ENCODE measurements at regions not wholly inside any gene's neighbourhood (a gene's known extent, or its start where the extent isn't known, plus 50 kb on each side); places are given as distances from the start of the nearest gene placed in this dataset.
A peak's percentile ranks its signal among the peaks of the same experiment; 100 is the strongest.

DNA sequence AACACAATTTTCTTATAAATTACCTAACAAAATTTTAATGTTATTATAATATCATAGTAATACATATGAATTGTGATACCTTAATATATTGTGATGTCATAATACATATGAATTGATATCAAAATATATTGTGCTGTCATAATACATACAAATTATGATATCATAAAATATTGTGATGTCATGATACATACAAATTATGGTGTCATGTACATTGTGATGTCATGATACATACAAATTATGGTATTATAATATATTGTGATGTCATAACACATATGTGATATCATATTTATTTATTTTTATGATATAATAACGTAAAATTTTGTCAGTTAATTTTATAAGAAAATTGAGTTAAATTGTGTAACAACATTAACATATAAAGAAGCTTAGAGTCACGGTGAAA is 1927.2 kb downstream of the TP53TG3F start:
- DNase-seq (ENCODE audit: low read depth in 2 of 2): no peak

- DNase-seq (ENCODE audit: low read depth in 2 of 2): peak in 1 of 2 donors; percentile 2
Measured at GRCh38 chr16:35391328-35391727, 1931.9 kb downstream of the TP53TG3F start.

DNA sequence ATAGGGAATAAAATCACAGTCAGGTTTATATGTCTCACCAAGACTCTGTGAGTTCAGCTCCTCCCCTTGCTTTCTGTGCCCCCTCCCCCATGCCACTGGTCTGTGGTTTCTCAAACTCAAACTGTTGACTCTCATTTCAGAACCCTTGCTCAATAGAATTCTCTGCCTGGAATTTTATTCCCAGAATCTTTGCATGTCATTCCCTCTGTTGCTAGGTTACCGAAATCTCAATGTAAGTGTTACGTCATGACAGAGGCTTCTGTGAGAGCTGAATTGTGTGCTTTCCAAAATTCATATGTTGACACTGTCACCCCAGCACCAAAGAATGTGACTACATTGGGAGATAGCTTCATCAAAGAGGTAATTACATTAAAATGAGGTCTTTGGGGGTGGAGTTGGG is 1938.8 kb downstream of the TP53TG3F start:
- DNase-seq (ENCODE audit: low read depth in 2 of 2): no peak

DNA sequence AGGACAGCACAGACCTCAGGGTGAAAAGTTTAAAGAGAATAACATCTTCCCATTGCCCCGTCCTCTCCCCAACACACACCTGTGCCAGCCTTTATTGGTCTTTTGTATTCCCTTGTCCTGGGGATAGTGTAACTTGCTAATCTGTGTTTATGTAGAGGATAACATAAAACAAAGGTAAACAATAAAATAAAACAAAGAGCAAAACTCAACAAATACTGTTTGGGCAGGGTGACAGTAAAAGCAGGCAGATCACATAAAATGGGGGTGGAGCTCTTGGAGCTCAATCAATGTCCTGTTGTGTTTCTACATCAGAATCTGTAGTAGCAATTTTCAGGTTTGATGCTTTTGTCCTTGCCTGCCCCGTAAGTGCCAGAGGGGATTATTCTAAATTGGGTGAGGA is 1939.7 kb downstream of the TP53TG3F start:
- no peak for DNase-seq (ENCODE audit: low read depth in 2 of 2)

GRCh38 chr16:35404273-35404672 is 1944.9 kb downstream of the TP53TG3F start:
- DNase-seq (ENCODE audit: low read depth in 2 of 2): no peak

- no peak for DNase-seq (ENCODE audit: low read depth in 2 of 2)
Measured at GRCh38 chr16:35405526-35405925, 1946.1 kb downstream of the TP53TG3F start.

GRCh38 chr16:35409503-35409902 is 1950.1 kb downstream of the TP53TG3F start:
- no peak for DNase-seq (ENCODE audit: low read depth in 2 of 2)

GRCh38 chr16:35410438-35410837 is 1951.0 kb downstream of the TP53TG3F start:
- DNase-seq (ENCODE audit: low read depth in 2 of 2): no peak

GRCh38 chr16:35411156-35411555 is 1951.7 kb downstream of the TP53TG3F start:
- no peak for DNase-seq (ENCODE audit: low read depth in 2 of 2)

DNA sequence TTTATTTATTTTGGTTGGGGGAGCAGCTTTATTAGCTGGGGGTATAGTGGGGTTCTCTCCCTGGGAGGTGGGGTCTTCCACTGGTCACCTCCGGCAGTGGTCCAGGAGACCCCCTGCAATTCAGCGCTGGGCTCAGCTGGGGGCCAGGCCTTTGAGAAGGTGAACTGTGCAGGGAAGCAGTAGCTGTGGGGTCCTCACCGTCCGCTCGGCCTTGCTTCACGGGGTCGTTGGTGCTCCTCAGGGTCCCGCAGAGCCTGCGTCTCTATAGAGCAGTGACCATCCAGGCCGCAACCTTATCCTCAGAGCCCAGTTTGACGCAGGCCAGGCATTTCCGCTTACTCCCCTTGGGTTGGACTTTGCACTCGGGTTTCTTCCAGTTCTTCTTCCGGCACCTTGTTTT is 1954.7 kb downstream of the TP53TG3F start:
- DNase-seq (ENCODE audit: low read depth in 2 of 2): no peak

DNA sequence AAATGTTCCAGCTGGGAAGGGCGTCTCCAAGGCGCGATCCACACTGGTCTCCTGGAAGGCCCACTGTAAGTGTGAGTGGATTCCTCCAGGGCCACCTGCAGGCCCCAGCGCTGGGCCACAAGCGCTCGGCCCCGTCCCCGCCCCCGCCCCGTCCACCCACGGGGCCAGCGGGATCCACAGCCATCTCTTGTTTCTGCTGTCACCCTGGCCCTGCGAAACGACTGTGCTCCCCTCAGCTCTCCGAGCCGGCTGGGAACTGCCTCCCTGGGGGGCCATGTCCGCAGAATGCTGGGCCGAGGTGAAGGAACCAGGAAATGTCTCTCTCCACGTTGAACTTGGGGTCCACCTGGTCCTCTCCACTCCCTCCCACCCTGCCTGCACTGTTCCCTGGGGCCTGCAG is 1955.2 kb downstream of the TP53TG3F start:
- DNase-seq (ENCODE audit: low read depth in 2 of 2): no peak

GRCh38 chr16:35425270-35425669 is 1965.9 kb downstream of the TP53TG3F start:
- no peak for DNase-seq (ENCODE audit: low read depth in 2 of 2)

DNA sequence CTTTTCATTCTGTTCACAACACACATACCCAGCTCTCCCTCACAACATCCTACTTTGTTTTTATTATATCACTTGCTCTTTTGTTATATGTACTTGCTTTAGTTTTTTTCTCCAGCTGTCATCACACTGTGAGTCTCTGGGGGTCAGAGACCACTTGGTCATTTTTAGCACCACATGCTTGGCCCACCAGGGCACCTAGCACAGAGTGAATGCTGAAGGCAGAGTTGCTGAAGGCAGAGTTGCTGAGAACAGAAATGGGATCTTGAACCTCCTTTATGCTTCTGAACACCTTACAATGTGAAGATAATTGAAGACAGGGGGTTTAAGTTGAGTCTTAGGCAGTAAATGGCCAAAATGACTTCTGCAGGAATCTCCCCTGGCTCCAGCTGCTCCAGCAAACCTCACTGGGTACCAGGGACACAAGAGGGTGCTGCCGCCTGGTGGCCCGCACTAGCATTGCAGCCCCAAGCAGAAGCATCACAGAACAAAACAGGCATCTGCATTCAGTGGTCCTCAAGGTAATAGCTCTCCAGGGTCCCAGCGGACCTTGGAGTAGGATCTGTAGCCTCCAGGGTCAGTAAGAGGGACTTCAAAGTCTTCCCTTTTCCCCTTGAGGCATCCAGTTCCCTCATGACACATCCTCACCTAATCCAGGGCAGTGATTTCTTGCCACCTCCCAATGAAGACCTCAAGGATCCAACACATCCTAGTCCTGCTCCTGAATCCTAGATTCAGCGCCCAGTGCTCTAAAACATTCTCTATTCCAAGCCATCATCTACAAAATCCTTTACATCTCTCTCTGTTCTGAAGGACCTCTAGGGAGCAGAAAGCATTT is 1972.6 kb downstream of the TP53TG3F start:
- DNase-seq (ENCODE audit: low read depth in 2 of 2): no peak

GRCh38 chr16:35440875-35441274 is 1981.5 kb downstream of the TP53TG3F start:
- DNase-seq (ENCODE audit: low read depth in 2 of 2): no peak

DNA sequence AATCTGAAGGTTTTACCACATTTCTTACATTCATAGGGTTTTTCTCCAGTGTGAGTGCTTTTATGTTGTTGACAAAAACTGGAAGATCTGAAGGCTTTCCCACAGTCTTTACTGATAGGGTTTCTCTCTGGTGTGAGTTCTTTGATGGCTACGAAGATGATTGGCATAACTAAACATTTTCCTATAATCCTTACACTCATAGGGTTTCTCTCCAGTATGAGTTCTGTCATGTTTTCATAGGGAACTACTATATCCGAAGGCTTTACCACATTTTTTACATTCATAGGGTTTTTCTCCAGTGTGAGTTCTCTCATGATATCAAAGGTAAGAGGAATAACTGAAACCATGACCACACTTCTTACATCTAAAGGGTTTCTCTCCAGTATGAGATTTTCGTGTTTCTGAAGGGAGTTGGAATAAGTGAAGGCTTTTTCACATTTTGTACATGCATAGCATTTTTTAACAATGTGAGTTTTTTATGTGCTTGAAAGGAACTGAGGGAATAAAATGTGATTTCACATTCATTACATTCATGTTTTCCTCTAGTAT is 1987.7 kb downstream of the TP53TG3F start:
- no peak for DNase-seq (ENCODE audit: low read depth in 2 of 2)

DNA sequence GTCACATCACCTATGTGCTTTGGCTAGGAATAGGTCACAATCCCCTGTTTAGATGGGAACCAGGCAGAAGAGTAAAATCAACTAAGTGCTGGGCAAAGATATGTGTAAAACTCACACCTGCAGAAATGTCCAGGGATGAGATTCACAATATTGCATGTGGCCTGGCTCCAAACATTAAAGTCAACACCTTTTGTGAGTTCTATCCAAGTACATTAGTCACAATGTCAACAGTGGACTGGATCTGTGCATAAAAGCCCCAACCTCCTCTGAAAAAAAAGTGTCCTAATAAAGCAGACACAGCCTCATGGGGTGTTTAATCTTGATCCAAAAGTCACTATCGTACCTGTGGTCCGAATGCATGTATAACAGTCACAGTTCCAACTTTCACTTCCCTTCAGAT is 1990.3 kb downstream of the TP53TG3F start:
- no peak for DNase-seq (ENCODE audit: low read depth in 2 of 2)

- no peak for DNase-seq (ENCODE audit: low read depth in 2 of 2)
Measured at GRCh38 chr16:35450648-35451047, 1991.2 kb downstream of the TP53TG3F start.

DNA sequence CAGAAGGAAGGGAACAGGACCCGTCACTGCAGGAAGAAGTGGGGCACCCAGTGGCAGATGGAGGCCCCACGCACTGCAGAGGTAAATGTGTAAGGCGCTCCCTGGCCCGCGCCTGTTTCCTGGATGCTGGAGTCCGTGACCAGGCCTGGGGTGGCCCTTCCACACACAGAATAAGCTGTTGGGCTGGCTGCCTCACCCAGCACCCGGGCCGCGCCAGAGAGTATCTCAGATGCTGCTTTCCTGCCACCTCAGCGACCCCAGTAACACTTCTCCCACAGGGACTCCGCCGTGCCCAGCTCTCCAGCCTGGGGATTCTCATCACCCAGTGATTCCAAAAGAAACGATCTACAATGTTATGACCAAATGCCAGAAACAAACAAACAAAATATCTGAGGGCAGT is 1993.1 kb downstream of the TP53TG3F start:
- DNase-seq (ENCODE audit: low read depth in 2 of 2): no peak

- no peak for DNase-seq (ENCODE audit: low read depth in 2 of 2)
Measured at GRCh38 chr16:35463358-35463757, 2003.9 kb downstream of the TP53TG3F start.

- no peak for DNase-seq (ENCODE audit: low read depth in 2 of 2)
Measured at GRCh38 chr16:35480361-35480760, 2020.9 kb downstream of the TP53TG3F start.

GRCh38 chr16:35480988-35481387 is 2021.6 kb downstream of the TP53TG3F start:
- no peak for DNase-seq (ENCODE audit: low read depth in 2 of 2)

DNA sequence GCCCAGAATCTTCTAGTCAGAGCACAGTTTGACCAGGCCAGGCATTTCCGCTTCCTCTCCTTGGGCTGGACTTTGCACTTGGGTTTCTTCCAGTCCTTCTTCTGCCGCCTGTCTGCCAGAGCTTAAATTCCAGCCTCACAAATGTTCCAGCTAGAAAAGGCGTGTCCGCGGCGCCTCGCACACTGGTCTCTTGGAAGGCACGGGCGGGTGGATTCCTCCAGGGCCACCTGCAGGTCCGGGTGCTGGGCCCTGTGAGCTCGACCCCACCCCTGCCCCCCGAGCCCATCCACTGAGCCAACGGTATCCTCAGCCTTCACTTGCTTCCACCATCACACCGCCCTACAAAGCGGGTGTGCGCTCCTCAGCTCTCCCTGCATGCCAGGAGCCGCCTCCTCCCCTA is 2026.5 kb downstream of the TP53TG3F start:
- DNase-seq (ENCODE audit: low read depth in 2 of 2): no peak

GRCh38 chr16:35492225-35492624 is 2032.8 kb downstream of the TP53TG3F start:
- DNase-seq (ENCODE audit: low read depth in 2 of 2): no peak

- no peak for DNase-seq (ENCODE audit: low read depth in 2 of 2)
Measured at GRCh38 chr16:35497399-35497798, 2038.0 kb downstream of the TP53TG3F start.
